ENCODE measurements at regions not wholly inside any gene's neighbourhood (a gene's known extent, or its start where the extent isn't known, plus 50 kb on each side); places are given as distances from the start of the nearest gene placed in this dataset.

DNA sequence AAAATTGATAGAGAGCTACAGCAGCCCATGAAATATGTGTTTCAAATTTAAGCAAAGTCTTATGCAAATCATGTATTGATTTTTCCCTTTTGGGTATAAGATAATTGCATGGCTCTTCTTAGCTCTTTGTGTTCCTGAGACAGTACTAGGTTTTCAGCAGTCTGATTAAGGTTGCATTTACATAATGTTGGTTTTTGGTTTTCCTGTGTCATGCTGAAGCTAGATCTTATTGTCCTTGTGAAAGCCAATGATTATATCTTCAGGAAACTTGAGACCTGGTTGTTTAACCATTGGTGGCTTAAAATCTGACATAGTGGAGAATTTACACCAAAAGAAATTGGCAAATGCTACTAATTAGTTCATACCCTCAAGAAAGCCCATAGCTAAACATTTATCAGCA is 392.6 kb downstream of the ZPLD1 start:
- Histone ChIP-seq H3K27me3 (ENCODE audit: insufficient read depth, low read depth, low read length) (no peaks in the 10 kb centered on the region), H3K9ac (ENCODE audit: low read length) (no peak overlapping the region), H3K79me2 (replicated peaks; ENCODE audit: insufficient read depth, low read length) (no peaks in the 10 kb centered on the region), H3K9me2 (ENCODE audit: insufficient read depth, low read length) (no peaks in the 10 kb centered on the region), H3K4me3 (ENCODE audit: low read length) (no peak overlapping the region), H3K4me2 (ENCODE audit: low read length) (no peak overlapping the region), H3K36me3 (ENCODE audit: insufficient read depth, low read length) (no peaks in the 10 kb centered on the region), H4K20me1 (ENCODE audit: insufficient read depth) (no peaks in the 10 kb centered on the region), H3K27ac (ENCODE audit: low read length) (no peak overlapping the region), H3K9me3 (ENCODE audit: low read length) (no peaks in the 10 kb centered on the region), H2AFZ (ENCODE audit: low read depth, low read length) (no peak overlapping the region), H3F3A (ENCODE audit: insufficient read depth, low read length, poor library complexity, severe bottlenecking) (no peaks in the 10 kb centered on the region)
- TF ChIP-seq MXI1 (conservative IDR thresholded peaks at IDR 0.05; ENCODE audit: poor library complexity, severe bottlenecking) (no peak), POLR2AphosphoS5 (IDR thresholded peaks at IDR 0.05) (no peak), REST (IDR thresholded peaks at IDR 0.05; ENCODE audit: borderline replicate concordance) (no peak)

GRCh38 chr3:102830415-102830814 is 395.6 kb downstream of the ZPLD1 start:
- no peaks in the 10 kb centered on the region for H3K9me3 ChIP-seq (ENCODE audit: low read length)

More at GRCh38 chr3:102830415-102830814, 395.6 kb downstream of the ZPLD1 start:
- TF ChIP-seq POLR2AphosphoS5 (IDR thresholded peaks at IDR 0.05) (no peak), MXI1 (conservative IDR thresholded peaks at IDR 0.05; ENCODE audit: poor library complexity, severe bottlenecking) (no peak), REST (IDR thresholded peaks at IDR 0.05; ENCODE audit: borderline replicate concordance) (no peak), TAF1 (IDR thresholded peaks at IDR 0.05; ENCODE audit: low read depth) (no peak), SMC3 (conservative IDR thresholded peaks at IDR 0.05; ENCODE audit: poor library complexity) (no peak), RAD21 (conservative IDR thresholded peaks at IDR 0.05) (no peak), EZH2 (IDR thresholded peaks at IDR 0.05; ENCODE audit: borderline replicate concordance, insufficient read depth, low read length, poor library complexity, severe bottlenecking) (no peak), EP300 (conservative IDR thresholded peaks at IDR 0.05; ENCODE audit: poor library complexity, severe bottlenecking) (no peak)
- TF ChIP-seq, protein P1, sequence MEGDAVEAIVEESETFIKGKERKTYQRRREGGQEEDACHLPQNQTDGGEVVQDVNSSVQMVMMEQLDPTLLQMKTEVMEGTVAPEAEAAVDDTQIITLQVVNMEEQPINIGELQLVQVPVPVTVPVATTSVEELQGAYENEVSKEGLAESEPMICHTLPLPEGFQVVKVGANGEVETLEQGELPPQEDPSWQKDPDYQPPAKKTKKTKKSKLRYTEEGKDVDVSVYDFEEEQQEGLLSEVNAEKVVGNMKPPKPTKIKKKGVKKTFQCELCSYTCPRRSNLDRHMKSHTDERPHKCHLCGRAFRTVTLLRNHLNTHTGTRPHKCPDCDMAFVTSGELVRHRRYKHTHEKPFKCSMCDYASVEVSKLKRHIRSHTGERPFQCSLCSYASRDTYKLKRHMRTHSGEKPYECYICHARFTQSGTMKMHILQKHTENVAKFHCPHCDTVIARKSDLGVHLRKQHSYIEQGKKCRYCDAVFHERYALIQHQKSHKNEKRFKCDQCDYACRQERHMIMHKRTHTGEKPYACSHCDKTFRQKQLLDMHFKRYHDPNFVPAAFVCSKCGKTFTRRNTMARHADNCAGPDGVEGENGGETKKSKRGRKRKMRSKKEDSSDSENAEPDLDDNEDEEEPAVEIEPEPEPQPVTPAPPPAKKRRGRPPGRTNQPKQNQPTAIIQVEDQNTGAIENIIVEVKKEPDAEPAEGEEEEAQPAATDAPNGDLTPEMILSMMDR (IDR thresholded peaks at IDR 0.05; ENCODE audit: poor library complexity, severe bottlenecking) = no peak
- Histone ChIP-seq H4K20me1 (ENCODE audit: insufficient read depth) (no peaks in the 10 kb centered on the region), H3K9ac (ENCODE audit: low read length) (no peak overlapping the region), H3K9me2 (ENCODE audit: insufficient read depth, low read length) (no peaks in the 10 kb centered on the region), H3K4me2 (ENCODE audit: low read length) (no peak overlapping the region), H3K27ac (ENCODE audit: low read length) (no peak overlapping the region), H2AFZ (ENCODE audit: low read depth, low read length) (no peak overlapping the region), H3K79me2 (replicated peaks; ENCODE audit: insufficient read depth, low read length) (no peaks in the 10 kb centered on the region), H3F3A (ENCODE audit: insufficient read depth, low read length, poor library complexity, severe bottlenecking) (no peaks in the 10 kb centered on the region), H3K36me3 (ENCODE audit: insufficient read depth, low read length) (no peaks in the 10 kb centered on the region), H3K27me3 (ENCODE audit: insufficient read depth, low read depth, low read length) (no peaks in the 10 kb centered on the region), H3K4me3 (ENCODE audit: low read length) (no peak overlapping the region)
